ENCODE measurements at regions not wholly inside any gene's neighbourhood (a gene's known extent, or its start where the extent isn't known, plus 50 kb on each side); places are given as distances from the start of the nearest gene placed in this dataset.

- TF ChIP-seq, protein P1, sequence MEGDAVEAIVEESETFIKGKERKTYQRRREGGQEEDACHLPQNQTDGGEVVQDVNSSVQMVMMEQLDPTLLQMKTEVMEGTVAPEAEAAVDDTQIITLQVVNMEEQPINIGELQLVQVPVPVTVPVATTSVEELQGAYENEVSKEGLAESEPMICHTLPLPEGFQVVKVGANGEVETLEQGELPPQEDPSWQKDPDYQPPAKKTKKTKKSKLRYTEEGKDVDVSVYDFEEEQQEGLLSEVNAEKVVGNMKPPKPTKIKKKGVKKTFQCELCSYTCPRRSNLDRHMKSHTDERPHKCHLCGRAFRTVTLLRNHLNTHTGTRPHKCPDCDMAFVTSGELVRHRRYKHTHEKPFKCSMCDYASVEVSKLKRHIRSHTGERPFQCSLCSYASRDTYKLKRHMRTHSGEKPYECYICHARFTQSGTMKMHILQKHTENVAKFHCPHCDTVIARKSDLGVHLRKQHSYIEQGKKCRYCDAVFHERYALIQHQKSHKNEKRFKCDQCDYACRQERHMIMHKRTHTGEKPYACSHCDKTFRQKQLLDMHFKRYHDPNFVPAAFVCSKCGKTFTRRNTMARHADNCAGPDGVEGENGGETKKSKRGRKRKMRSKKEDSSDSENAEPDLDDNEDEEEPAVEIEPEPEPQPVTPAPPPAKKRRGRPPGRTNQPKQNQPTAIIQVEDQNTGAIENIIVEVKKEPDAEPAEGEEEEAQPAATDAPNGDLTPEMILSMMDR (IDR thresholded peaks at IDR 0.05), result no peak
- no peak for TF ChIP-seq POLR2A (IDR thresholded peaks at IDR 0.05; ENCODE audit: low read depth)
These were observed 283.8 kb upstream of the TSHZ3 start for GRCh38 chr19:31633014-31633413.

All from esophagus muscularis mucosa (tissue), 3 donors.